ENCODE measurements at regions not wholly inside any gene's neighbourhood (a gene's known extent, or its start where the extent isn't known, plus 50 kb on each side); places are given as distances from the start of the nearest gene placed in this dataset.

- no peak overlapping the region for H4K91ac ChIP-seq (ENCODE audit: low read depth, low read length)
- WGBS (ENCODE audit: extremely low coverage, insufficient coverage, insufficient read length): no CpG with 5 or more reads among the region's 4 CpGs
Measured at GRCh38 chr3:20652231-20652986, 466.4 kb upstream of the SGO1 start.

GRCh38 chr3:20648921-20649381, 462.9 kb upstream of the SGO1 start:
- no peak overlapping the region for H3K14ac ChIP-seq (ENCODE audit: low read length)
- no peak overlapping the region for H4K91ac ChIP-seq (ENCODE audit: low read depth, low read length)
- no peak overlapping the region for H3K4me3 ChIP-seq (ENCODE audit: low read depth, low read length)
- no peak overlapping the region for H2AFZ ChIP-seq (ENCODE audit: insufficient read depth, low read length, poor library complexity)
- no peaks in the 10 kb centered on the region for H3K27me3 ChIP-seq (ENCODE audit: insufficient read depth, low read length)
- no peak overlapping the region for H3K18ac ChIP-seq (ENCODE audit: low read length)
- no peak overlapping the region for H2BK12ac ChIP-seq (ENCODE audit: low read length)
- no peaks in the 10 kb centered on the region for H3K79me2 ChIP-seq (ENCODE audit: control insufficient read depth, insufficient read depth, low read length, poor library complexity)
- no peak overlapping the region for H4K12ac ChIP-seq (ENCODE audit: low read depth, low read length)
- no peaks in the 10 kb centered on the region for H3K79me1 ChIP-seq (ENCODE audit: low read length)
- no peak overlapping the region for H2BK5ac ChIP-seq (ENCODE audit: low read depth, low read length, poor library complexity)
- WGBS (ENCODE audit: extremely low coverage, insufficient coverage, insufficient read length): no CpG with 5 or more reads among the region's 2 CpGs
- no peak overlapping the region for H3K9ac ChIP-seq (ENCODE audit: low read length)
- H3K4me2 ChIP-seq (ENCODE audit: low read length): no peak overlapping the region
- H3K4ac ChIP-seq (ENCODE audit: low read depth, low read length): no peak overlapping the region
- no peak overlapping the region for H3K27ac ChIP-seq (ENCODE audit: low read depth, low read length)
- DNase-seq: no peak
- no peaks in the 10 kb centered on the region for H3K9me3 ChIP-seq (ENCODE audit: insufficient read depth, low read depth, low read length)
- H2AK5ac ChIP-seq (ENCODE audit: low read length): no peak overlapping the region
- no peak overlapping the region for H4K8ac ChIP-seq (ENCODE audit: low read depth, low read length)
- H3K36me3 ChIP-seq (ENCODE audit: control insufficient read depth in 1 of 2, insufficient read depth in 2 of 2, low read length in 2 of 2): no peaks in the 10 kb centered on the region
- H2BK120ac ChIP-seq (ENCODE audit: insufficient read depth, low read length, poor library complexity): no peak overlapping the region
- H3K4me1 ChIP-seq (ENCODE audit: control insufficient read depth in 1 of 2, insufficient read depth in 2 of 2, low read length in 2 of 2): no peaks in the 10 kb centered on the region
- H3K23ac ChIP-seq (ENCODE audit: low read length): no peak overlapping the region

More at GRCh38 chr3:20652231-20652986, 466.4 kb upstream of the SGO1 start:
- Histone ChIP-seq H3K27ac (ENCODE audit: low read depth, low read length) (no peak overlapping the region), H2BK12ac (ENCODE audit: low read length) (no peak overlapping the region), H3K27me3 (ENCODE audit: insufficient read depth, low read length) (no peaks in the 10 kb centered on the region), H3K36me3 (ENCODE audit: control insufficient read depth in 1 of 2, insufficient read depth in 2 of 2, low read length in 2 of 2) (no peaks in the 10 kb centered on the region), H3K79me2 (ENCODE audit: control insufficient read depth, insufficient read depth, low read length, poor library complexity) (no peaks in the 10 kb centered on the region), H2AK5ac (ENCODE audit: low read length) (no peak overlapping the region), H3K14ac (ENCODE audit: low read length) (no peak overlapping the region), H2AFZ (ENCODE audit: insufficient read depth, low read length, poor library complexity) (no peak overlapping the region), H3K4ac (ENCODE audit: low read depth, low read length) (no peak overlapping the region), H3K4me3 (ENCODE audit: low read depth, low read length) (no peak overlapping the region), H3K9ac (ENCODE audit: low read length) (no peak overlapping the region), H3K4me2 (ENCODE audit: low read length) (no peak overlapping the region), H4K12ac (ENCODE audit: low read depth, low read length) (no peak overlapping the region), H3K4me1 (ENCODE audit: control insufficient read depth in 1 of 2, insufficient read depth in 2 of 2, low read length in 2 of 2) (no peaks in the 10 kb centered on the region), H3K18ac (ENCODE audit: low read length) (no peak overlapping the region), H2BK120ac (ENCODE audit: insufficient read depth, low read length, poor library complexity) (no peak overlapping the region), H3K79me1 (ENCODE audit: low read length) (no peaks in the 10 kb centered on the region), H3K23ac (ENCODE audit: low read length) (no peak overlapping the region), H2BK5ac (ENCODE audit: low read depth, low read length, poor library complexity) (no peak overlapping the region), H3K9me3 (ENCODE audit: insufficient read depth, low read depth, low read length) (no peaks in the 10 kb centered on the region), H4K8ac (ENCODE audit: low read depth, low read length) (no peak overlapping the region)
- no peak for DNase-seq

- H2BK12ac ChIP-seq (ENCODE audit: low read length): no peak overlapping the region
- no peaks in the 10 kb centered on the region for H3K79me1 ChIP-seq (ENCODE audit: low read length)
- no peak overlapping the region for H3K18ac ChIP-seq (ENCODE audit: low read length)
- no peak overlapping the region for H3K23ac ChIP-seq (ENCODE audit: low read length)
- H3K4ac ChIP-seq (ENCODE audit: low read depth, low read length): no peak overlapping the region
- H2BK5ac ChIP-seq (ENCODE audit: low read depth, low read length, poor library complexity): no peak overlapping the region
- no peak overlapping the region for H3K4me3 ChIP-seq (ENCODE audit: low read depth, low read length)
- no peaks in the 10 kb centered on the region for H3K9me3 ChIP-seq (ENCODE audit: insufficient read depth, low read depth, low read length)
- H2BK120ac ChIP-seq (ENCODE audit: insufficient read depth, low read length, poor library complexity): no peak overlapping the region
- no peak overlapping the region for H3K14ac ChIP-seq (ENCODE audit: low read length)
- no peak overlapping the region for H2AFZ ChIP-seq (ENCODE audit: insufficient read depth, low read length, poor library complexity)
- no peaks in the 10 kb centered on the region for H3K36me3 ChIP-seq (ENCODE audit: control insufficient read depth in 1 of 2, insufficient read depth in 2 of 2, low read length in 2 of 2)
- H3K27ac ChIP-seq (ENCODE audit: low read depth, low read length): no peak overlapping the region
- H4K12ac ChIP-seq (ENCODE audit: low read depth, low read length): no peak overlapping the region
- WGBS (ENCODE audit: extremely low coverage, insufficient coverage, insufficient read length): no CpG with 5 or more reads among the region's 2 CpGs
- H3K4me2 ChIP-seq (ENCODE audit: low read length): no peak overlapping the region
- H2AK5ac ChIP-seq (ENCODE audit: low read length): no peak overlapping the region
- no peaks in the 10 kb centered on the region for H3K79me2 ChIP-seq (ENCODE audit: control insufficient read depth, insufficient read depth, low read length, poor library complexity)
- no peak overlapping the region for H3K9ac ChIP-seq (ENCODE audit: low read length)
- H3K27me3 ChIP-seq (ENCODE audit: insufficient read depth, low read length): no peaks in the 10 kb centered on the region
- H3K4me1 ChIP-seq (ENCODE audit: control insufficient read depth in 1 of 2, insufficient read depth in 2 of 2, low read length in 2 of 2): no peaks in the 10 kb centered on the region
- no peak overlapping the region for H4K8ac ChIP-seq (ENCODE audit: low read depth, low read length)
- DNase-seq: peak in 1 of 2 donors; percentile 67
- no peak overlapping the region for H4K91ac ChIP-seq (ENCODE audit: low read depth, low read length)
Measured at GRCh38 chr3:20648294-20648693, 462.3 kb upstream of the SGO1 start.

GRCh38 chr3:20646425-20646824, 460.4 kb upstream of the SGO1 start:
- Histone ChIP-seq H3K4me2 (ENCODE audit: low read length) (no peak overlapping the region), H3K36me3 (ENCODE audit: control insufficient read depth in 1 of 2, insufficient read depth in 2 of 2, low read length in 2 of 2) (no peaks in the 10 kb centered on the region), H2AK5ac (ENCODE audit: low read length) (no peak overlapping the region), H2AFZ (ENCODE audit: insufficient read depth, low read length, poor library complexity) (no peak overlapping the region), H3K23ac (ENCODE audit: low read length) (no peak overlapping the region), H2BK5ac (ENCODE audit: low read depth, low read length, poor library complexity) (no peak overlapping the region), H3K79me2 (ENCODE audit: control insufficient read depth, insufficient read depth, low read length, poor library complexity) (no peaks in the 10 kb centered on the region), H3K14ac (ENCODE audit: low read length) (no peak overlapping the region), H2BK120ac (ENCODE audit: insufficient read depth, low read length, poor library complexity) (no peak overlapping the region), H2BK12ac (ENCODE audit: low read length) (no peak overlapping the region), H3K79me1 (ENCODE audit: low read length) (no peaks in the 10 kb centered on the region), H3K4me1 (ENCODE audit: control insufficient read depth in 1 of 2, insufficient read depth in 2 of 2, low read length in 2 of 2) (no peaks in the 10 kb centered on the region), H3K4me3 (ENCODE audit: low read depth, low read length) (no peak overlapping the region), H3K18ac (ENCODE audit: low read length) (no peak overlapping the region), H3K9ac (ENCODE audit: low read length) (no peak overlapping the region), H3K4ac (ENCODE audit: low read depth, low read length) (no peak overlapping the region), H3K27me3 (ENCODE audit: insufficient read depth, low read length) (no peaks in the 10 kb centered on the region), H4K12ac (ENCODE audit: low read depth, low read length) (no peak overlapping the region), H4K91ac (ENCODE audit: low read depth, low read length) (no peak overlapping the region), H4K8ac (ENCODE audit: low read depth, low read length) (no peak overlapping the region), H3K9me3 (ENCODE audit: insufficient read depth, low read depth, low read length) (no peaks in the 10 kb centered on the region), H3K27ac (ENCODE audit: low read depth, low read length) (no peak overlapping the region)
- WGBS (ENCODE audit: extremely low coverage, insufficient coverage, insufficient read length): no CpG with 5 or more reads among the region's 1 CpG
- no peak for DNase-seq

All from trophoblast cell (in vitro differentiated cells and primary cell).